Epidermal melanocyte (primary cell): ENCODE measurements at regions not wholly inside any gene's neighbourhood (a gene's known extent, or its start where the extent isn't known, plus 50 kb on each side); places are given as distances from the start of the nearest gene placed in this dataset.

Experiments used
- DNase-seq: peaks from one replicate; pipeline ENCODE4 v3.0.0; 2011; ENCODE audit warnings: low spot score; ENCODE audit not compliant: insufficient read length

DNA sequence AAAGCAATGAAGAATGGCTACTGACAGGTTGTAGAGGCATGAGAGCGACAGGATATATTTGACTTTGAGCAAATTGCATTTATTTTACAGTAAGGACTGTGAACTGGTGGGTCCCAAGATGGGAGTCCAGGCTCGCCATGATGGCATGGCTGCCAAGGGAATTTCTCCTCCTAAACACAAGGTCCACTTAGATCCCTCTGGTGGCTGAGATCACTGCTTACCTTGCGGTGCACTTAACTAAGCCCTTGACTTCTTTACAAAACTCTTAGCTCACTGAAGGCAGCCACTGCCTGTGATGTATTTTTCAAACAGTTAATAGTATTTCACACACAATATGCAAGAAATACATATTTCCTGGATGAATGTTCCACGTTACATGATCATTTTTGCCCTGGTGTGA is 50.3 kb upstream of the SORBS2 start:
- no peak for DNase-seq

DNA sequence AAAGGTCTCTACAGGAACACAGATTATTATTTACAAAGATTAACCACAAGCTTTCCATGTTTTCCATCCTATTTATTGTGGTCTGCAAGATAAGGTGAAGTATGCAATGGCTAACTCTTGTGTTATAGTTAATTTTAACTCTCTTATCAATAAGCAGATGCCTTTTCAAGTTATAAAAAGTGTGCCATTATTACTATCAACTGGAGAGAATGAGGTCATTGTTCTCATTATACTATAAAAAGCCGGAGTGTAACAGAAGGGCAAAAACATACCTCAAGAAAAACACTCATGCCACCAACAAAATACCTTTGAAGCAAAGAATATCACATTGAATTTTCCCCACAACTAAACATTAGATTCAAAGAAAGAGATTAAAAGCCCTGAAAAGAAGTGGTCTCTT is 52.0 kb upstream of the SORBS2 start:
- no peak for DNase-seq

DNA sequence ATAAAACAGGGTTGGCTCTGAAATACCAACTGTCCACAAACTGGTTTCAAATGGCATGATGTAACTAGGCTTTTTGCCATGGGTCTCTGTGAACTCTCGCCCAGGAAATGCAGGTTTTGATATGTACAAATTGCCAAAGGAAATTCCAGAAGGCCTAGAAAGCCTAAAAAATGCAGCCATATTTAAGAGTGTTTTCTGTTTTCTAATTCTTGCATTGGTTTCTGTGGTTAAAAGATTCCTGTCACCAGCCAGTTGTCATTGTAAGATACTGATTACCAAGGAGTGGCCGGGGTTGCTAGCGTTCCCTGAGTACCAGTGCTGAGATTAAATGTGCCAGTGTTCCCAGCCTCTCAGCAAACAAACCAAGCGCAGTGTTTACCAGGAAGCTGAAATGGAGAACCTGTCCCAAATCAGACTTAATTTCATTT is 53.9 kb upstream of the SORBS2 start:
- no peak for DNase-seq

DNA sequence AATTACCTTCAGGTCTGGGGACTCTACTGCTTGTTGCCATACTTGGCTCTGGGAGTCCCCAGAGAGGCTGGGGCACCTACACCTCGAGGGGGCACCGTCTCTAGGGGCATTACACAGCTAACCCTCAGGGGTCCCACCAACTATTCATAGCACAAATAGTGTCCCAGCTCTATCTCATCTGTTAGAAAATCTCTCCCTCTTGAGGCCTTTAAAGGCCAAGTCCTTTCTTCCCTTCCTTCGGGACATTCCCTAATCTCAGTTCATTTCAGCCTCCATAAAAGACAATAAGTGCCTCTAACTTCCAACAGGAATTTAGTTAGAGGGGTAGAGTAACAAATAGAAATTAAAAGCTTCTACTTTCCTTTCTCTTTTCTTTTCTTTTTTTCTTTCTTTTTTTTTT is 55.8 kb upstream of the SORBS2 start:
- DNase-seq = no peak

DNA sequence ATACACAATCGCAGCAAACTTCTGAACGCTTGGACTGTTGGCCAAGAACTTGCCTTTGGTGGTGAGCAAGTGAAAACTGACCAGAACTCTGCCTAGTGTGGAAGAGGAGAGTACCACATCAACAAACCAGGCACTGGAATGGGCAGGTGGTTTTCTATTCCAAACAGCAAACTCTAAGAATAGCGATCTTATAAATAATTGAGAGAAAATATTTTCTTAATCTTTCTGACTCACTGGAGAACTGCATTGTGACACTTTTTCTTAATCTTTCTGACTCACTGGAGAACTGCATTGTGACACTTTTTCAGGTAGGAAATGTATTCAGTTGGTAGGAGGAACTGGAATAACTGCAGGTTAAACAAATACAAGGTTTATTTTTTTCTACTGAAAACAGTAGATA is 57.0 kb upstream of the SORBS2 start:
- DNase-seq = no peak

DNA sequence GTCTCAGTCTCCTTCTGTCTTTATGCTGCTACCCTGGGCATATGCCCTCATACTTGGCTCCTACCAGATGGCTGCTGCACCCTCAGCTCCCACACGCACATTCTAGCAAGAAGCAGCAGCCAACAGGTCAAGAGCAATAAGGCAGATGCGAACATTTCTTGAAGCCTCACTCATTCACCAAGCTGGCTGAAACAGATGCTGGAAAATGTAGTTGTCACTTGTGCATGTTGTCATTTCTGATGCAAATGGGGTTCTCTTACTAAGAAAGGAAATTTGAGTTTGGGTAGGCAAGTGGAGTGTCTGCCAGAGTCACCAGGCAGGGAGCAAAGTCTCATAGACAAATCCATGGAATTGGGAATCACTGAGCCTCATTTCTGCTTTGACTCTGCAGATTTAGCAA is 57.4 kb upstream of the SORBS2 start:
- DNase-seq = no peak

DNA sequence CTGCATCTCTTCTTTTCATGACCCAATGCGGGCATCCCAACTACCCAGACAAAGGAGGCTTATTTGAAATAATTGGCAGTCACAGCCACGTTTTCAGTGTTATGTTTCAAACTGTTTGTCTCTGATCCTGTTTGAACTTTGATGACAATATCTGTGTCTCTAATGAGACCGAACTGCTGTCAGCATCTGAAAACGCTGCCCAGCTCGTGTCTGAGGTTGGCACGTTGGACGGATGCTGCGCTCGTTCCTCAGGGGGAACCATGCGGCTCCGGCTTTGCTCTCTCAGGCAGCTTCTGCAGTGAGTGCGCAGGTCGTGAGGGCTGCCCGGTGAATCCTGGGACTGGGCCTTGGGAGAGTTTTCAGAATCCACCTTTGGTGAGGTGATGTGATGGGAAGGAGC is 58.4 kb upstream of the SORBS2 start:
- no peak for DNase-seq

DNA sequence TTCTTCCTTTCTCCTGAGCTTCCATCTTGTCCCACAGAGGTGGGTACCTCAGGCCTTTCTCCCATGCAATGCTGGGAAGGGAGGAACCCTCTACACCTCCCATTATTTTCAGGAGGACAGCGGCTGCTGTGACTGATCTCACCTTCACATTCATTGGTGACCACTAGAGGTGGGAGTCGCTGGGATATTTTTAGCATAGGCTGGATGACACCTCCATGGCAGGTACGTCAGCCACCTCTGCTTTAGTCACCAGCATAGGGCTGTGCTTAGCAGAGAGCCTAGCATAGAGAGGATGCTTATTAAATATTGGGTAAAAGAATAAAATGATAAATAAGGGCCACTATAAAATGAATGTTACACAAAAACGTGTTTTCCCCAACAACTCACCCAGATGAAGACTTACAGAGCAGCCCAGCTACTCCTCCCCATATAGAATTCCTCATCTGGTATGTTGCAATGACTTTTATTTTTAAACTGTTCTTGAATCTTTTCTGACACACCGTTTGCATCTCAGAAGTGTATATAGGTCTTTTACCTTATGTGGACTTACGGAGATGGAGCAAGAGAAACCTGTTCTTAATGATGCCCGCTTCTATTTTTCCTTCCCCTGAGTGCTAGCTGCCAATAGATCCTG is 60.9 kb upstream of the SORBS2 start:
- DNase-seq = no peak

DNA sequence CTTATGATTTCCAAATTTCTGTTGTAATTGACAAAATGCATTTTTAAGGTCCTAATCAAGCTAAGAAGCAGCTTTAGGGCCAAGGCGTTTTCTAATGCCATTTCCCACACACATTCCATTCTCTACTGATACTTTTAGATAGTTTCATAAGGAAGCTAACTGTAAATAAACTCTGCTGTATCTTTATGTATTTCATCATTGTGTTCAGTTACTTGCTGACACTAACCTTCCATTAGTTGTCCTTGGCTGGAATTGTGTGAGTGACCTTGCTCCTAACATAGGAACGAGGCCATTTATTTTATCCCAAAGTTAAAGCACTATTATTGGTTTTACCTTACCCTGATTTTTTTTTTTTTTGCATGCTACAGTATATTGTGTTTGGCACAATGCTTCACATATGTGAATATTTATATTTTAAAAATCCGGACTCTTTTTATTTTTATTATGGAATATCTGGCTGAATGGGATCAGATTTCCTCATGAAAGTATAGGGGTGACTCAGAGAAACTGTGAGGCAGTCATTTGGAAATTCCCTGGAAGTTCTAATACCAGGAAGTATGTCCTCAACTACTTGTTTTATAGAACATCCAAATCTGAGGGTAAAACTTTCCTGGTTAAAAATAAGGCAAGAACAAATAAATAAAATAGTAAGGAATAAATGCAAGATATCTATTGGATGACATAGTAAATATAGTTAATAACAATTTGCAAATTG is 62.7 kb upstream of the SORBS2 start:
- no peak for DNase-seq

DNA sequence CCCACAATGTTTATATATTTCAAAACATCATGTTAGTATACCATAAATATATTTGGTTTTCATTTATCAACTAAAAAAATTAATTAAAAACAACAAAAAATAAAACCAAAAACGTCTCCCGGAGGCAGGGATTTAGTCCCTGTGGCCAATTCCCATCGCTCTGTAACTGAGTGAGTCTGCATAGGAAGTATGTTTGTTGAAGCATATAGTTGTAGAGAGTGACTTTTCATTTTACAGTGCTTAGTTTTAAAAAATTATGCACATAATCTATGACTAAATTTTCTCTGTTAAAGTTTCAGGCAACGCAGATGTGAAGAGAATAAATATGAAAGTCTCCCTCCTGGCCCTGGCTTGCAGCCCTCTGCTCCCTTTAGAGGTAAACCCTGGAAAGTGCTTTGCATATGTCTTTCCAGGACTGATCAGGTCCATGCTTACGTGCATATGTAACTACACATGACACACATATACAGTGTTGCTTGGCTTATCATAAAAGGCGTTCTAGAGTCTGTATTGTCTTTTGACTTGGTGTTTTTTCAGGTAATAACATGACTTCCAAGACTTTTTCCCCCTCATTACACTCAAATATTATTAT is 63.4 kb upstream of the SORBS2 start:
- DNase-seq = no peak

DNA sequence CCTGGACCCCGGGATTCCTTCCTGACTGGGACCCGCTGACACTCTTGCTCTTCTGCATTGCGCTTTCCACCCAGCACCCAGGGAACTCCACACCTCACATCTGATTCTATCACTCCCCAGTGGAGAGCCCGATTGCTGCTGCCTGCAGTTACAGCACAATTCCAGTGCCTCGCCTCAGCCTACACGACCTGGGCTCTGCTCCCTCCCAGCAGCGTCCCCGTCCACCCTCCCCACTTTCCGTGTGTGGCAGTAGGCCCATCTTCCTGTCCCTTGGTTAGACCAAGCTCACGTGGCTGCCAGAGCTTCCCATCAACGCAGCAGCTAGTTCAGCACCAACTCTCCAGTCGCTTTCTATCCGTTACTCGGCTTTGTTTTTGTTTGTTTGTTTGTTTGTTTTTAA is 66.6 kb upstream of the SORBS2 start:
- no peak for DNase-seq

DNA sequence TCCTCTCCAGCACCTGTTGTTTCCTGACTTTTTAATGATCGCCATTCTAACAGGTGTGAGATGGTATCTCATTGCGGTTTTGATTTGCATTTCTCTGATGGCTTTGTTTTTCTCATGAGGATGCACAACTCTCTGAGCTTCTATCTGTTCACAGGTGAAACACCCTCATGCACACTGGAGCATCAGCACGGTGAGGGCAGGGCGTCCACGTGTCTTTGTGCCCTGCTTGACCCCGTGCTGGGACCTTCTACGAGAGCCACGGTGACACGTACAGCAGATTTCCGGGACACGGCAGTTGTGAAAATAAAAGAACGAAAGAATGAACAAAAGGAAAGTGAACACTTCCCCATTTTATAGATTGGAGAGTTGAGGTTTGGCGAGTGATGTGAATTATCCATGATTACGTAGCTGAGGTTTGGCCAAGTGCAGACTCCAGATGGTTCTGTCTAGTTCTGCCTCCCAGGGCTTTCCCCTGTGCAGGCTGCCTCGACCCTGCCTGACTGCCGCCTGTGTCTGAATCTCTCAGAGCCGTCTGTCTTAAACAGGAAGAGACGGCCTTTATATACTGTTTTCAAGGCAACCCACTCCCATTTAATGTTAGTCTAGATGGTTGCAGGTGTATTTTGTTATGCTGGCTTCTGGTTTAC is 67.8 kb upstream of the SORBS2 start:
- DNase-seq = no peak

DNA sequence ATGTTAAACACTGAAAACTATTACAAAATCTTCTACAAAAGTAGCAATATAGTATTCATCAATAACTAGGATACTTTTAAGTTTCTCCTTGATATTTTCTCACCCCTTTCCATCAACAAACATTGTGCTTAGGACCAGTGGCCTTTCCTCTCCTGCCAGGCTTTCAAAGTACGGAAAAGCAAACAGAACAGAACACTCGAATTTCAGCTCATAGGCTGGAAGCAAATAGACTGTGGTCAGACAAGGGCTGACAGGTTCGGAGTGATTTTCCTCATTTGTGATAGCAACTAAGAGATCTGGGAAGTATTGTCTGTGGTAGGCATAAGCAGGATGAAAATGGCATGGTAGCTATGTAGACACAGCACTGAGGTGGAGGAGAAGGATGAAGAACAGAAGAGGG is 68.6 kb upstream of the SORBS2 start:
- no peak for DNase-seq

DNA sequence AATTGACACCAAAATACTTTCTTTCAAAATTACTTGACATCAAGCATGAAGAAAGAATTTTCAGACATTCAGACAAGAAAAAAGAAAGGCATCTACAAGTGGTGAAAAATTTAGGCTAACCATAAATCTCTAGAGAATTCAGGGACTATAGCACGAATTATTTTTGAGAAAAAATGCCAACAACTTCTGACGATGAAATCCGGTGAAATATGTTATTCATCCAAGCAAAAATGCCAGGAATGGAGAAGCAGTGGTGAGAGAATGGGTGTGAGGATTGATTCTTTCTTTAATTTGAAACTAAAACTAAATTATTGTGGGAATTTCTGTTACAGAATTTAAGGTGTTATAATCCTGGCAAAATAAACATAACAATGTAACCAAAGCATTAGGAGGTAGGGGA is 69.4 kb upstream of the SORBS2 start:
- no peak for DNase-seq

DNA sequence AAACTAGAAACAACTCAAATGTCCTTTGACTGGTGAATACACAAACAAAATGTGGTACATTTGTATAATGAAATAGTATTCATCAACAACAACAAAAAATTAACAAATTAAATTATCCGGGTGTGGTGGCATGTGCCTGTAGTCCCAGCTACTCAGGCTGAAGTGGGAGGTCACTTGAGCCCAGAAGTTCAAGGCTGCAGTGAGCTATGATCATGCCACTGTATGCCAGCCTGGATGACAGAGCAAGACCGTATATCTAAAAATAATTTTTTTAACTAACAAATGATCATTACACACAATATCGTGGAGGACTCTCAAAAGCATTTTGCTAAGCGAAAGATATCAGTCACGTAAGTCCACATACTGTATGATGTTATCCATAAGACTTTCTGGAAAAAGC is 71.6 kb upstream of the SORBS2 start:
- no peak for DNase-seq

DNA sequence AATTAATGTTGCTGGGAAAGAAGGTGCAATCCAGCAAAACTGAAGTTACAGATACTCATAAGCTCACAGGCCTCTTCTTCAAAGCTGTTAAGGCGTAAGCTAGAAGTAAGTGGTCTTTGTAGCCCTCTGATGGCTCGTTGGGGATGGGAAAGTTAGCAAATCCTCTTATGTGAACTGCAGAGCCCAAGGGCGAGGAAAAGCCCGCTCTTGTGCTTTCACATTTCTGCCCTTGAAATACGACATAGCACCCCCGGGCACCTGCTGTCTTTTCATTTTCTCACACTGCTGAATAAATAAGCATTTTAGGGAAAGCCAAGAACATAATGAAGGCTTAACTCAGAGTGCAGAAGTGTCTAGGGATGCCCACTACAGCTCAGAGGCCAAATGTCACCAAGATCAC is 73.1 kb upstream of the SORBS2 start:
- DNase-seq = no peak

DNA sequence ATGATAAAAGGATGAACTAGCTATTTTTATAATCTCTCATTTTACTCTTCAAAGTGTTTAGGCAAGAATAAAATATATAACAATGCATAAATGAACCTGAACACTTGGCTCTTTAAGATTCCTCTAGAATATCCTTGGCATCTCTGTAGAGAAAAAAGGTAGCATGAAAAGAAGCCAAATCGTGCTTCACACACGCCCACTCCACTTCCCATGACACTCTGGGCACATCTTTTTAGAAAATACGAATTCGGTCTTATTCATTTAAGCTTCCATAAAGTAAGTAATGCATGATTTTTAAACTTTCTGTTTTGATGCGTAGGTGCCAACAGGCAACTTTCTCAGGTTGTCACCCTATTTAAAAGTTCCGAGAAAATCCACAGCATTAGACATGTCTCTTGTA is 73.6 kb upstream of the SORBS2 start:
- no peak for DNase-seq

DNA sequence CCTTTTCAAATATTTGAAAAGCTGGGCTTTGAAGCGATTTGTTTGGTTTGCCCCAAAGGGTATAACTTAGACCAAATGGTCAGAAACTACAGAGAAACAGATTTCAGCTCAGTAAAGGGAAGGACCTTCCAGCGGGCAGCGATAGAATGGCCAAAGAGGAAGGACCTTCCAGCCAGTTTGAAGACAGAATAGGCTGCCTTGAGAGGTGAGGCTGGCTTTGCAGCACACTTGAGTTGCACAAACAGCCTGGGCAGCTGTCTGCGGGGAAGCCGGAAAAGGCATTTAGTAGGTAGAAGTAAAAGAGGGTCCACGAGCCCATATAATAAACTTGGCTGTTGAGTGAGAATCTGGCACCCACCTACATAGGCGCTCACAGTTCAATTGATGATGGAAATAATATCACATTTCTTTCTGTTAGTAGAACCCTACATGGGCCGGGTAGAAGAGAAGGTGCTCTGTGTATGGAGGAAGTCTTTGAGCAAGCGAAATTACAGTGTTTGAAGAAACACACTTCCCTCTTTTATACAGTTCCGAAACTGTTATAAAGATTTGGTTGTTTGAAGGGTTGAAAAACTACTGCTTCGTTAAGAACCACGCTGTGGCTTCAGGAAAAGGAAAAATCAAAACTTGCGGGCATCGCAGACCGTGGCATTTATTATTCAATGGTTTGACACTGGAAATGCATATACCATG is 75.0 kb upstream of the SORBS2 start:
- DNase-seq = no peak

DNA sequence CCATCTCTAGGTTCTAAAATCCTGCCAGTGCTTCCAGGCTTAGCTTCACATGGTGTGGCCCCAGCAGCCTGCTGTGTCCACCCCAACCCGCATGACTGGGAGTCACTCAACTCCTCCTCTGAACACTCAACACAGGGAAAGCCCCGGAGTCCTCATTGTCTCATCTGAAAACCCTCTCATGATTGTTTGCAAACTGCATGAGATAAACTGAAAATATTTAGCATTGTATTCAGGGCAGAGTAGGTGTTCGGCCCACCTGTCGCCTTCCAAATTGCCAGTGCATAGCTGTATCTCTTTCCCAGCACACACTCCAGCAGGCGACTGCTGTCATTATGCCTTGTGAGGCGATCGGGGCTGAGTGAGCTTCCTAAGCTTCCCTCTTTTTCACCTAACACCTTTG is 76.7 kb upstream of the SORBS2 start:
- no peak for DNase-seq

DNA sequence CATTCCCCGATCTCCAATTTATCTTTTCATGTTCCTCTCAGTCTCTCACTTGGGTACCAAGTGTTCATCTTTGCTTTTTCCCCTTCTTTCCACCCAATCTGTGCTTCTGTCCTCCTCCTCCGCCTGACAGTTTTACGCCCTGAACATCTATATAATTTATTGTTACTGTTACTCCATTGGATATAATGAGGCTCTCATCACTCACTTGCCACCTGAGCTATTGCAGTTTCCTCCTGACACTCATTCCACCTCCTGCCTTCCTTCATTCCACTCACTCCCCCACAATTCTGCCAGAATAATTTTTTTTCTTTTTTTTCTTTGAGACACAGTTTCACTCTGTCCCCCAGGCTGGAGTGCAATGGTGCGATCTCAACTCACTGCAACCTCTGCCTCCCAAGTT is 77.6 kb upstream of the SORBS2 start:
- no peak for DNase-seq

DNA sequence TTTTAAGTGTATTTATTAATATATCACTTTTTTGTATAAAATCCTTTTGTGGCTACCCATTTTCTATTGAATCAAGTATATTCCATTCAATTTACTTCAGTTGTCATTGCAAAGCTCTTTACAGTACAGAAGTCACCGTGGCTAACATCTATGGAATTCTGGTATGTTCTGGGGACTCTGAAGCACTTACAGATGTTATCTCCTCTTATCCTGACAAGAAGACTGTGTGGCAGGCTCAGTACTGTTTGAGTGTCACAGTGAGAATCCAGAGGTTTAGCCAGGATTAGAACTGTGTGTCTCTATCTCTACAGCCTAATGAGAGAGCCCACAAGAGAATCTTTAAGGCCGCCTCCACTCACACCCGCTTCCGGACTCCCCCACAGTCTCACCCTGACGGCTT is 78.2 kb upstream of the SORBS2 start:
- DNase-seq = no peak

DNA sequence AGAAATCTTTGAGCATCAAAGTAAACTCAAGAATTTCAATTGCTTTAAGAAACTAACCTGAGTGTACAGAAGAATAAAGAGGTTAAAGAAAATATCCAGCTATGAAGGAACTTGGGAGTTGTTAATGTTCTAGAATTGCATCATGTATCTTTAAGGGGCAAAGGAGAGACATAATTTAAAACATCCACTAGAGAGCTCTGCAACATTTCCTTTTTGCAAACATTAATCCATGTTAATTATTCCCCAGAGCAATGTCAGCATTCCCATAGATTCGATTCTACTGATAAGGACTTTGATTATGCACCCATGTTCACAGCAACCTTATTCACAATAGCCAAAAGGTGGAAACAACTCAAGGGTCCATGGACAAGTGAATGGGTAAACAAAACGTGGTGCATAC is 80.2 kb upstream of the SORBS2 start:
- no peak for DNase-seq
